ENCODE measurements at regions not wholly inside any gene's neighbourhood (a gene's known extent, or its start where the extent isn't known, plus 50 kb on each side); places are given as distances from the start of the nearest gene placed in this dataset.

GRCh38 chr17:62895320-62896301 is 70.4 kb upstream of the TANC2 start:
- TF ChIP-seq CTCF (IDR thresholded peaks at IDR 0.05; ENCODE audit: low read length), result no peak
- no peak for TF ChIP-seq EZH2 (optimal IDR thresholded peaks at IDR 0.05; ENCODE audit: low read depth, low read length)

Data from MM.1S (cell line).